GM12878 (cell line): ENCODE measurements at regions not wholly inside any gene's neighbourhood (a gene's known extent, or its start where the extent isn't known, plus 50 kb on each side); places are given as distances from the start of the nearest gene placed in this dataset.

Source experiments
- ATAC-seq: fragments of 200-7000 bp; cut with Tn5 transposase; 3 replicates; pipeline ENCODE4 v1.9.1; 2020; ENCODE audit warnings: mild to moderate bottlenecking, moderate library complexity
- BruUV-seq: library from RNA; stranded (reverse); fragments of 400-500 nt; replicated peaks from 2 replicates; lab custom pipeline; 2021; lab: Mats Ljungman, UMichigan
- CTCF ChIA-PET: fragments of 300-600 bp; sonication (Branson Sonifier 250); formaldehyde crosslinking; extraction: SDS; loops from one replicate; lab custom pipeline; 2021; ENCODE audit warnings: inconsistent platforms; lab: Yijun Ruan, JAX
- POLR2A ChIA-PET: fragments of 350-600 bp; formaldehyde crosslinking; extraction: SDS; loops from one replicate; lab custom pipeline; 2021; ENCODE audit warnings: inconsistent platforms; lab: Charles Lee
- RAD21 ChIA-PET: fragments of 300-600 bp; sonication (Branson Sonifier 250); formaldehyde crosslinking; loops from one replicate; lab custom pipeline; 2023; ENCODE audit warnings: antibody characterized with exemption; ENCODE audit not compliant: unreplicated experiment; lab: Charles Lee
- SMC1A ChIA-PET: fragments of 300-600 bp; sonication (Branson Sonifier 250); formaldehyde crosslinking; loops from one replicate; lab custom pipeline; 2023; ENCODE audit not compliant: unreplicated experiment, uncharacterized antibody; lab: Charles Lee
- DNase-seq: peaks from one replicate; pipeline ENCODE4 v3.0.0-alpha.2; 2011; ENCODE audit warnings: low read depth, low spot score
- FAIRE-seq: peaks from 3 replicates; lab custom pipeline; 2011; peaks lifted over from hg19 to GRCh38; lab: Jason Lieb, UNC
- H2AFZ ChIP-seq: 2 replicates; pipeline ENCODE4 v1.6.0; 2011; ENCODE audit warnings: low read depth, low read length, control low read depth; ENCODE audit not compliant: control insufficient read depth
- H3K27ac ChIP-seq: 2 replicates; pipeline ENCODE4 v1.5.1; 2011; ENCODE audit warnings: control low read depth; ENCODE audit not compliant: control insufficient read depth, insufficient read depth
- H3K27me3 ChIP-seq, 2 experiments: replicated peaks in 1 of 2; 2 replicates each; pipeline versions ENCODE4 v1.6.0 to v1.6.1; 2011; ENCODE audit warnings: low read length in 1 of 2; ENCODE audit not compliant: control insufficient read depth in 2 of 2, insufficient read depth in 2 of 2
- H3K36me3 ChIP-seq, 2 experiments: 2 replicates each; pipeline ENCODE4 v1.5.1; 2011; ENCODE audit warnings: low read length in 1 of 2; ENCODE audit not compliant: control insufficient read depth in 2 of 2, insufficient read depth in 2 of 2
- H3K4me1 ChIP-seq: 2 replicates; pipeline ENCODE4 v1.6.1; 2011; ENCODE audit warnings: mild to moderate bottlenecking, low read length, moderate library complexity, mixed read lengths; ENCODE audit not compliant: control insufficient read depth, insufficient read depth
- H3K4me2 ChIP-seq: 2 replicates; pipeline ENCODE4 v1.6.0; 2011; ENCODE audit warnings: control low read depth; ENCODE audit not compliant: control insufficient read depth, insufficient read depth
- H3K4me3 ChIP-seq: fragments of 200-600 bp; sonication (generic); 2 replicates; pipeline ENCODE4 v1.5.1; 2016
- H3K79me2 ChIP-seq: 2 replicates; pipeline ENCODE4 v1.6.0; 2011; ENCODE audit warnings: low read length; ENCODE audit not compliant: control insufficient read depth, insufficient read depth
- H3K9ac ChIP-seq: 2 replicates; pipeline ENCODE4 v1.8.0; 2011; ENCODE audit warnings: low read length, control low read depth, mixed read lengths; ENCODE audit not compliant: control insufficient read depth, insufficient read depth
- H3K9me3 ChIP-seq: replicated peaks from 3 replicates; pipeline ENCODE4 v1.5.1; 2011; ENCODE audit warnings: mild to moderate bottlenecking, low read length; ENCODE audit not compliant: control insufficient read depth, insufficient read depth
- H4K20me1 ChIP-seq: 2 replicates; pipeline ENCODE4 v1.6.0; 2011; ENCODE audit not compliant: control insufficient read depth, insufficient read depth
- E2F8 ChIP-seq: fragments of 450-650 bp; IDR thresholded peaks from 2 replicates; pipeline ENCODE4 v1.6.1; 2018; ENCODE audit warnings: mild to moderate bottlenecking, low read depth, moderate library complexity; ENCODE audit not compliant: partially characterized antibody
- NKRF ChIP-seq: fragments of 450-650 bp; conservative IDR thresholded peaks from 2 replicates; pipeline ENCODE4 v1.6.1; 2017; ENCODE audit warnings: mild to moderate bottlenecking, moderate library complexity
- RBBP5 ChIP-seq: fragments of 200-600 bp; sonication (generic); conservative IDR thresholded peaks from 2 replicates; pipeline ENCODE4 v1.6.1; 2016
- SIX5 ChIP-seq: IDR thresholded peaks from 2 replicates; pipeline ENCODE4 v1.6.1; 2011; ENCODE audit warnings: mild to moderate bottlenecking, low read depth, low read length, moderate library complexity; ENCODE audit not compliant: severe bottlenecking
- TARDBP ChIP-seq: IDR thresholded peaks from 2 replicates; pipeline ENCODE4 v1.6.1; 2016; ENCODE audit warnings: borderline replicate concordance
- WGBS: methylation state at CpG from one replicate; pipeline ENCODE4 v1.1.6; 2016; ENCODE audit warnings: low lambda C conversion rate; ENCODE audit not compliant: insufficient replicate concordance, insufficient coverage; ENCODE audit errors: missing lambda C conversion rate; 5-methylcytosine and 5-hydroxymethylcytosine counted together
- in situ Hi-C: fragments of 300-500 bp; cut with MboI; formaldehyde crosslinking; loops from 9 replicates; pipeline ENCODE4 v1.14.3; 2018; ENCODE audit warnings: mixed read lengths
- intact Hi-C: fragments of 100-400 bp; cut with micrococcal nuclease; formaldehyde crosslinking; loops from one replicate; pipeline ENCODE4 v1.14.2; 2022; ENCODE audit not compliant: unreplicated experiment
- TF ChIP-seq, protein P1 (sequence below): fragments of 450-650 bp; IDR thresholded peaks from 2 replicates; pipeline ENCODE4 v1.6.1; 2016; ENCODE audit warnings: mild to moderate bottlenecking, moderate library complexity, borderline replicate concordance
- TF ChIP-seq, protein P2 (sequence below): fragments of 450-650 bp; IDR thresholded peaks from 2 replicates; pipeline ENCODE4 v1.6.1; 2017; ENCODE audit warnings: low read depth, mild to moderate bottlenecking, moderate library complexity
- TF ChIP-seq, protein P3 (sequence below): IDR thresholded peaks from 2 replicates; pipeline ENCODE4 v1.6.1; 2011; ENCODE audit warnings: borderline replicate concordance, low read depth, mild to moderate bottlenecking, moderate library complexity, mixed read lengths, low read length; ENCODE audit not compliant: insufficient read depth; ENCODE audit errors: extremely low read length

- Histone ChIP-seq H3K36me3 (no peaks in the 10 kb centered on the region), H3K27me3 (no peaks in the 10 kb centered on the region), H3K4me2 (no peak overlapping the region), H4K20me1 (no peaks in the 10 kb centered on the region), H3K9me3 (no peaks in the 10 kb centered on the region), H3K4me1 (no peaks in the 10 kb centered on the region), H3K27ac (no peak overlapping the region), H2AFZ (no peak overlapping the region), H3K9ac (no peak overlapping the region), H3K79me2 (no peaks in the 10 kb centered on the region), H3K4me3 (no peak overlapping the region)
- 68% methylated on average over 6 of the region's 6 CpGs for WGBS
- no TSS peak for BruUV-seq
- FAIRE-seq (no peak), ATAC-seq (no peak), DNase-seq (no peak)
- ChIA-PET CTCF (interaction anchor here (0.7 to 3.0 kb wide), 6 partner anchors 10 to 689 kb away, joined by 3 to 9 read pairs (median 3); no protein-coding TSS in a partner anchor), POLR2A (no interaction called here), RAD21 (no interaction called here), SMC1A (interaction anchor here (1.1 to 1.2 kb wide), 3 partner anchors 17 to 117 kb away, joined by 3 to 6 read pairs (median 3); no protein-coding TSS in a partner anchor)
- intact Hi-C loops (no loop called here), in situ Hi-C loops (no loop called here)
- TF ChIP-seq TARDBP (no peak), NKRF (no peak), E2F8 (no peak), SIX5 (no peak), RBBP5 (no peak)
- TF ChIP-seq, protein P1, sequence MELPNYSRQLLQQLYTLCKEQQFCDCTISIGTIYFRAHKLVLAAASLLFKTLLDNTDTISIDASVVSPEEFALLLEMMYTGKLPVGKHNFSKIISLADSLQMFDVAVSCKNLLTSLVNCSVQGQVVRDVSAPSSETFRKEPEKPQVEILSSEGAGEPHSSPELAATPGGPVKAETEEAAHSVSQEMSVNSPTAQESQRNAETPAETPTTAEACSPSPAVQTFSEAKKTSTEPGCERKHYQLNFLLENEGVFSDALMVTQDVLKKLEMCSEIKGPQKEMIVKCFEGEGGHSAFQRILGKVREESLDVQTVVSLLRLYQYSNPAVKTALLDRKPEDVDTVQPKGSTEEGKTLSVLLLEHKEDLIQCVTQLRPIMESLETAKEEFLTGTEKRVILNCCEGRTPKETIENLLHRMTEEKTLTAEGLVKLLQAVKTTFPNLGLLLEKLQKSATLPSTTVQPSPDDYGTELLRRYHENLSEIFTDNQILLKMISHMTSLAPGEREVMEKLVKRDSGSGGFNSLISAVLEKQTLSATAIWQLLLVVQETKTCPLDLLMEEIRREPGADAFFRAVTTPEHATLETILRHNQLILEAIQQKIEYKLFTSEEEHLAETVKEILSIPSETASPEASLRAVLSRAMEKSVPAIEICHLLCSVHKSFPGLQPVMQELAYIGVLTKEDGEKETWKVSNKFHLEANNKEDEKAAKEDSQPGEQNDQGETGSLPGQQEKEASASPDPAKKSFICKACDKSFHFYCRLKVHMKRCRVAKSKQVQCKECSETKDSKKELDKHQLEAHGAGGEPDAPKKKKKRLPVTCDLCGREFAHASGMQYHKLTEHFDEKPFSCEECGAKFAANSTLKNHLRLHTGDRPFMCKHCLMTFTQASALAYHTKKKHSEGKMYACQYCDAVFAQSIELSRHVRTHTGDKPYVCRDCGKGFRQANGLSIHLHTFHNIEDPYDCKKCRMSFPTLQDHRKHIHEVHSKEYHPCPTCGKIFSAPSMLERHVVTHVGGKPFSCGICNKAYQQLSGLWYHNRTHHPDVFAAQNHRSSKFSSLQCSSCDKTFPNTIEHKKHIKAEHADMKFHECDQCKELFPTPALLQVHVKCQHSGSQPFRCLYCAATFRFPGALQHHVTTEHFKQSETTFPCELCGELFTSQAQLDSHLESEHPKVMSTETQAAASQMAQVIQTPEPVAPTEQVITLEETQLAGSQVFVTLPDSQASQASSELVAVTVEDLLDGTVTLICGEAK: no peak
- TF ChIP-seq, protein P2, sequence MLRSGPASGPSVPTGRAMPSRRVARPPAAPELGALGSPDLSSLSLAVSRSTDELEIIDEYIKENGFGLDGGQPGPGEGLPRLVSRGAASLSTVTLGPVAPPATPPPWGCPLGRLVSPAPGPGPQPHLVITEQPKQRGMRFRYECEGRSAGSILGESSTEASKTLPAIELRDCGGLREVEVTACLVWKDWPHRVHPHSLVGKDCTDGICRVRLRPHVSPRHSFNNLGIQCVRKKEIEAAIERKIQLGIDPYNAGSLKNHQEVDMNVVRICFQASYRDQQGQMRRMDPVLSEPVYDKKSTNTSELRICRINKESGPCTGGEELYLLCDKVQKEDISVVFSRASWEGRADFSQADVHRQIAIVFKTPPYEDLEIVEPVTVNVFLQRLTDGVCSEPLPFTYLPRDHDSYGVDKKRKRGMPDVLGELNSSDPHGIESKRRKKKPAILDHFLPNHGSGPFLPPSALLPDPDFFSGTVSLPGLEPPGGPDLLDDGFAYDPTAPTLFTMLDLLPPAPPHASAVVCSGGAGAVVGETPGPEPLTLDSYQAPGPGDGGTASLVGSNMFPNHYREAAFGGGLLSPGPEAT: no peak
- TF ChIP-seq, protein P3, sequence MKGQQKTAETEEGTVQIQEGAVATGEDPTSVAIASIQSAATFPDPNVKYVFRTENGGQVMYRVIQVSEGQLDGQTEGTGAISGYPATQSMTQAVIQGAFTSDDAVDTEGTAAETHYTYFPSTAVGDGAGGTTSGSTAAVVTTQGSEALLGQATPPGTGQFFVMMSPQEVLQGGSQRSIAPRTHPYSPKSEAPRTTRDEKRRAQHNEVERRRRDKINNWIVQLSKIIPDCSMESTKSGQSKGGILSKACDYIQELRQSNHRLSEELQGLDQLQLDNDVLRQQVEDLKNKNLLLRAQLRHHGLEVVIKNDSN: no peak
These were observed 398.8 kb upstream of the TRIB2 start for GRCh38 chr2:12317814-12318426.
